NCI-H748 (cell line): ENCODE measurements at regions not wholly inside any gene's neighbourhood (a gene's known extent, or its start where the extent isn't known, plus 50 kb on each side); places are given as distances from the start of the nearest gene placed in this dataset.
"Not testable (repeated sequence)": the region's sequence is repeated elsewhere in the genome, so short reads cannot be mapped to it uniquely, and the experiment has no call there.

Source experiments
- DNase-seq: peaks from one replicate; lab custom pipeline; 2025; ENCODE audit not compliant: unreplicated experiment; lab: John Stamatoyannopoulos, UW

DNA sequence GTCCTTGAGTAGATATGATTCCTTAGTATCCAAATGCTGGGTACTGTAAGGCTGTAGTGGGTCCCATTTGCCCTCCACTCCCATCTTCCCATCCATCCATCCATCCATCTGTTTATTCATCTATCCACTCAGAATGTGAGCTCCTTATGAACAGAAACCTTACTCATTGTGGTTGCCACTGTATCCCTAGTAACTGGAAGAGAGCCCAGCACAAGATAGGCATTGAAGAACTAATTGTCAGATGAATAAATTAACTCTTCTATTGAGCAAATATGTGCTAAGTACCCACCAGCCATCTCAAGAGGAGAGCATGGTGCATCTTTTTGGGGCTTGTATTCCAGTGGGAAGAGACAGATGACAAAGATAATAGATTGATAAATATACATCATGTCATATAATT lies 86.4 kb upstream of the SEZ6L start:
- DNase-seq = peak; percentile 86

DNA sequence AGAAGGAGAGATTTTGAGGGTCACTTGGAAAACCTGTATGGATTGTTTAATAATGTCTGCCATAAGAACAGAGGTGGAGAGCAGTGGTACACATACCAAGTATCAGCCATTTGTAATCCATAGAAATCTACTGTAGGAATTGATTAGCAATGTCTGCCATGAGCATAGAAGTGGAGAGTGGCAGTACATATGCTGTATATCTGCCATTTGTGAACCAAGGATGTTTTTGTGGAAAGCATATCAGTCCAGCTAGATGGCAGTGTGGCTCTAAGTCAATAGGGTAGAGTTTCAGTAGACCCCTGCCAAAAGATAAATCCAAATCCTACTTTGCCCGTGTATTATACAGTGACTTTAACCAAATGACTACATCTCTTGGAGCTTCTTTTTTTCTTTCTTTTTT lies 82.9 kb upstream of the SEZ6L start:
- peak; percentile 68 for DNase-seq

DNA sequence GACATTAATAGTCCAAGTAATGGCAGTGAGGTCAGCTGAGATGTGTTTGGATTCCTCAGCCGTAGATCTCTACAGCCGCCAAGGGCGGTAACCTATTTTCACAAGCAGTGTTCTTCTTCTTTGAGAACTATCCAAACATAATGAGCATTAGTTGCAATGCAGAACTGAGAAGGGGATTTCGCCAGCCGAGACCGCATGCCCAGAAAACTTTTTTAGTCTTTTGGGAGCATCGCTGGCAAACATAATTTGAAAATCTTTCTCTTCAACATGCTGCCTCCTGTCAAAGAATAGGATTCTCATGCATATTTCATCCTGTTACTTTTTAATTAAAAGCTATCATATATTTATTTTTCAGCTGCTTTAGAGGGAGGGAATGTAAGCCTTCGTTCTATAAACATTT lies 81.4 kb upstream of the SEZ6L start:
- DNase-seq = no peak

DNA sequence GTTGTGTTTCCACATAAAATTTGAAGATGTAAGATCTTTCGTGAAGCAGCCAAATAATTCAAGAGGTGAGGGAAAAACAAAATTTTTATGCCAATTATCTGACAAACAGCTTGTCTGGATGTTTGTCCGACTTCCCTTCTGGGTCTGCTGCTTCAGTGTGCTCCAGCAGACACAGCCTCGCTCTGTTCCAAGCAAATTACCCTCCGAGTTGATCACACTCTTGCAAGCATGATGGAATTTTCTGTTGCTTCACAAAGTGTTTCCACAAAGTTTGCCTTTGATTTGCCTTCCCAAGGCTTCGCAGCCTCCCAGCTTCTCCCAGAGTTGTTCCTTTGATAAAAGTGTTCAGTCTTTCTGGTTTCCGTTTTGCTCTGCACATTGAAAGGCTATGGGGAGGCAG lies 78.4 kb upstream of the SEZ6L start:
- DNase-seq = no peak

DNA sequence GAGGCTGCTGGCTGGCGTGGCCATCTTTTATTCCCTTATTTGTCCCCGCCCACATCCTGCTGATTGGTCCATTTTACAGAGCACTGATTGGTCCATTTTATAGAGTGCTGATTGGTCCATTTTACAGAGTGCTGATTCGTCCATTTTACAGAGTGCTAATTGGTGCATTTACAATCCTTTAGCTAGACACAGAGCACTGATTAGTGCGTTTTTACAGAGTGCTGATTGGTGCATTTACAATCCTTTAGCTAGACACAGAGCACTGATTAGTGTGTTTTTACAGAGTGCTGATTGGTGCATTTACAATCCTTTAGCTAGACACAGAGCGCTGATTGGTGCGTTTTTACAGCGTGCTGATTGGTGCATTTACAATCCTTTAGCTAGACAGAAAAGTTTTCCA lies 74.8 kb upstream of the SEZ6L start:
- not testable (repeated sequence) for DNase-seq

DNA sequence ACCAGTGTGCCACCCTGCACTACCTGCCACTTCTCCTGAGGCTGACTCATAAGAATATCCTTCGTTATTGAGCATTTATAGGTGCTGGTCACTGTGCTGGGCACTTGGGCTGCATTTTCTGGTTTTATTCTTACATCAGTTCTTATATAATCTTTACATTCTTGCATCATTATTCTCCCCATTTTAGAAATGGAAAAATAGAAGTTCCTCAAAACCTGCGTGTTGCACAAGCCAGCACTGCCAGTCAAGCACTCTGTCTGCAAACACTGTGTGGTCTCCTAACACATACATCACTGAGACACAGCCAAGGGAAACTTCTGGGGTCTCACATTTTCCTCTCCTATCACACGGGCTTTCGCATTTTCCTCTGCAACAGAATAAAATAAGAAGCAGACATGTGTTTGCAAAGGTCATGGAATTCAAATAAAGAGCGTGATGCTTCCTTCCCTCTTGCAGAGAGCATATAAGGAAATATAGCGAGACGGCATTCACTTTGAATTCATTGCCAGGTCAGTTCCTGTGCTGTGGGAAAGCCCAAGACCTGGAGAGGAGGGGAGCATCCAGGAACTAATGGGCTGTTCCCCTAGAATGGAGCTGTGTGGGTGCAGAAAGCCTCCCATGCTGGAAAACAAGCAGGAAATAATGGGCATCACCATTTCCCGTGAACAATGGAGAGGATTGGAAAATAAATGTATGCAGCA lies 73.9 kb upstream of the SEZ6L start:
- DNase-seq = no peak

DNA sequence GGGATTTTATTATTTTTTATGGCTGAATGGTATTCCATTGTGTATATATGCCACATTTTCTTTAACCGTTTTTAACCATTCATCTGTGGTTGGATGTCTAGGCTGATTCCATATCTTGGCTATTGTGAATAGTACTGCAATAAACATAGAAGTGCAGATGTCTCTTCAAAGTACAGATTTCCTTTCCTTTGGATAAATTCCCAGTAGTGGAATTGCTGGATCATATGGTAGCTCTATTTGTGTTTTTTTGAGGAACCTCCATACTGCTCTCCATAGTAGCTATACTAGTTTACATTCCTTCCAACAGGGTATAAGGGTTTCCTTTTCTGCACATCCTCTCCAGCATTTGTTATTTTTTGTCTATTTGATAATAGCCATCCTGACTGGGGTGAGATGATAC lies 71.9 kb upstream of the SEZ6L start:
- no peak for DNase-seq

DNA sequence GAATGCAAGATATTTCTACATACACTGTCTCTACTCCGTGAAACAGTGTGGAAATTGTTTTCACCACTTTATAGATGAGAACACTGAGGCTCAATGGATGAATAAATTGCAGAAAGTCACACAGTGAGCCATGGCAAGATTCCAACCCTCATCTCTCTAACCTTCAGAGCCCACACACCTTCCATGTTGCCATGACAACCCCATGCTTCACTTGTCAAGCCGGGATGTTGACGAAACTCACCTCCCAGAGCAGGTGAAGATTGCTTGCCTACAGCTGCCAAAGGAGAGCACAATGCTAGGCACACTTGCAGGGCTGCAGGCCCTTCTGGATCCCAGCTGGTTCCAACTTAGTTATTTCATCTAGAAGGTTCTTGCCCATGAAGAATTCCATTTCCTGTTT lies 71.4 kb upstream of the SEZ6L start:
- DNase-seq = peak; percentile 74

DNA sequence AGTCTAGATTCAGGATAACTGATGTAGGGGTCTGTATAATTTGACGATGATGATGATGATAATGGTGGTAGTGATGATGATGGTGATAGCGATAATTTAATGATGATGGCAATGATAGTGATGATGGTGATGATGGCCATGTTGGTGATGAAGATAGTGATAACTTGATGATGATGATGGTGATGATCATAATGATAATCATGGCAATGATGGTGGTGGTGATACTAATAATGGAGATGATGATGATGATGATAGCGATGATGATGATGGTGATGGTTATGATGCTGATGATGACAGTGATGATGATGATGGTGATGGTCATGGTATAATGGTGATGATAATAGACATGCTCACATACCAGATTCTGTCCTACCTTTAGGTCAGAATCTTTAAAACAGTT lies 66.2 kb upstream of the SEZ6L start:
- DNase-seq = no peak

DNA sequence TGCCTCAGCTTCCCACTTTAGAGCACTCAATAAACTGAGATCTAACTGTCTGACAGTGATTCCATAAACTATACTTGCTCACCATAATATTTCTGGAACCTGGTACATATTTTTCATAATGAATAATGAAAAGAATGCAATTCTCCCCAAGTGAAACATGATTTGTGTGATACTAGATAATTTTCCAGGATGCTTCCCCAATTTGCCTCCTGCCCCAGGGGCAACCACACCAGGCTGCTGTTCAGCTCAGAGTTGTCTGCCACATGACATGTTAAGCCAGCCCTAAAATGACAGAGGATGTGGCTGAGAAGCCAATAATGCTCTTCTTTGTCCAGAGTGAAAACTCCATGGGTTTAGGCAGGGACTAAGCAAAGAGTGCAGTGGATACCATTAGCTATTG lies 62.9 kb upstream of the SEZ6L start:
- DNase-seq = no peak

DNA sequence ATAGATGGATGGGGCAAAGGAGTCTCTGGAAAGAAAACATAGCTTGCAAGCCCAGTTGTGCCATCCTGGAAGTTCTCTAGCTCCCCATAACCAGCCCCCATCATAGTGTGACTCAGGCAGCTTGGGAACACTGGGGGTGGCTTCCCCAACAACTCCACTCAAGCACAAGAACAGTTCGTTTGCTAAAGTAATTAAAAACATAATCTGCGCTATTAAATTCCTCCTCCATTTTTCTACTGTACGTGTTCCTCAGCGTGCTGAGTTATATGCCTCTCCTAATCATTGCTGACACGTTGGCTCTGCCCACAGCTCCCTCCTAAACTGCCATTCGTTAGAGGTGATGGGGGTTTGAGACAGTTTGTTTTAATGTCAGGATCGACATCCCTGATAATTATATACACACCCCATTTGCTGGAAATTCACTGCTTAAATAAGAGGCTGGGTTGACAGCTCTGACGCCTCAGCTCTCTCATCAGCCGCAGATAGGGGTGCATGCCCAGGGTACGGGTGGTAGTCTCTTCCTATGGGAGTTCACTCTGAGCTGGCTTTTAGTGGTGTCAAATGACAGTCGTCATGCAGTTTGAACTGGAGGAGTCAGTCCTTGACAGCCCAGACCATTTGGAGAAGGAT lies 59.5 kb upstream of the SEZ6L start:
- DNase-seq = peak; percentile 6

DNA sequence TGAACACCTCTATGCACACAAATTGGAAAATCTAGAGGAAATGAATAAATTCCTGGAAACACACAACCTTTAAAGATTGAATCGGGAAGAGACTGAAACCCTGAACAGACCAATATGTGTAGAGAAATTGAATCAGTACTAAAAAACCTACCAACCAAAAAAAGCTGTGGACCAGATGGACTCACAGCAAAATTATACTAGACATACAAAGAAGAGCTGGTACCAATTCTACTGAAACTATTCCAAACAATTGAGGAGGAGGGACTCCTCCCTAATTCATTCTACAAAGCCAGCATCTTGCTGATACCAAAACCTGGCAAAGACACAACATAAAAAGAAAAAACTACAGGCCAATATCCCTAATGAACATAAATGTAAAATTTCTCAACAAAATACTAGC lies 54.4 kb upstream of the SEZ6L start:
- DNase-seq = no peak

DNA sequence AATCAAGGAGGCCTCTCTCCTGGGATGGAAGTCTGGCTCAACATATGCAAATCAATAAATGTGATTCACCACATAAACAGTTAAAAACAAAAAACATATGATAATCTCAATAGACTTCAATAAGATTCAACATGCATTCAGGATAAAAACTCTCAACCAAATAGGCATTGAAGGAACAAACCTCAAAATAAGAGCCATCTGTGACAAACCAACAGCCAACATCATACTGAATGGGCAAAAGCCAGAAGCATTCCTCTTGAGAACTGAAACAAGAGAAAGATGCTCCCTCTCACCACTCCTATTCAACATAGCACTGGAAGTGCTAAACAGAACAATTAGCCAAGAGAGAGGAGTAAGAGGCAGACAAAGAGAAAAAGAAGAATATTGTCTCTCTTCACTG lies 54.0 kb upstream of the SEZ6L start:
- DNase-seq = no peak
